NCI-H774 (cell line): ENCODE measurements at regions not wholly inside any gene's neighbourhood (a gene's known extent, or its start where the extent isn't known, plus 50 kb on each side); places are given as distances from the start of the nearest gene placed in this dataset.
"Not testable (repeated sequence)": the region's sequence is repeated elsewhere in the genome, so short reads cannot be mapped to it uniquely, and the experiment has no call there.

Experiments used
- DNase-seq: peaks from one replicate; lab custom pipeline; 2025; lab: John Stamatoyannopoulos, UW

DNA sequence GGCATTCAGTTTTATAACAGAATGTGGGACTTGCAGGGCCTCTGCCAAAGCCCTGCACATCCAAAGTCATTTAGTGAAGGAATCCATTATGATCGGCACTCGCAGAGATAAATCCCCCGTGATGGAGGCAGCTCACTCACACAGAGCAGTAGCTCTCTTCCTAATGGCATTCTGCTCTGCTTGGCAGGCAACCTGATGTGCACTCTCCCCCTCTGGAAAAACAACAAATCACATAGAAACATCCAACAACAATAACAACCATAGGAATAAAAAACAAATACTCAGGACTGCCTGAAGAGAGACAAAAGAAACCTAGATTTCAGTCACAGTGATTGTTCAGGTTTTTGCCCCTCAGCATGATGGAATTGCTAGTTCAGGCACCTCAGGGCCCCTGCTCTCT is 59.7 kb downstream of the NAA11 start:
- DNase-seq, result no peak

DNA sequence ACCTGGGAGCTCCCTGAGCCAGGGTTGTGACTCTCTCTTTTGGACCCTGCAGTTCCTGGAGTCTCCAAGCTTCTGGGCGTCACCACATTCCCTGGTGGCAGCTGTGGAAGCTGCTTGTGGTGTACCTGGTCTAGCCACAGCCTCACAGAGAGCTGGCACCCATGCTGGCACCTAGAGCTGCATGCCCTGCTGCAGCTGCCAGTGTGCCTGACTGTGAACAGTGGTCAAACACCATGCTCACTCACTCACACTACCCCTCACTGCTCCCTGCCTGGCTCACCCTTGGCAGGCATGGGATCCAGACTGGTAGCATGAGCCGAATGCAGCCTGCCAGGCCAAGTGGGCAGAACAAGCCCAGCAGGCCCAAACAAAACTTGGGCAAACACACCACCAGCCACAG is 66.6 kb downstream of the NAA11 start:
- no peak for DNase-seq

DNA sequence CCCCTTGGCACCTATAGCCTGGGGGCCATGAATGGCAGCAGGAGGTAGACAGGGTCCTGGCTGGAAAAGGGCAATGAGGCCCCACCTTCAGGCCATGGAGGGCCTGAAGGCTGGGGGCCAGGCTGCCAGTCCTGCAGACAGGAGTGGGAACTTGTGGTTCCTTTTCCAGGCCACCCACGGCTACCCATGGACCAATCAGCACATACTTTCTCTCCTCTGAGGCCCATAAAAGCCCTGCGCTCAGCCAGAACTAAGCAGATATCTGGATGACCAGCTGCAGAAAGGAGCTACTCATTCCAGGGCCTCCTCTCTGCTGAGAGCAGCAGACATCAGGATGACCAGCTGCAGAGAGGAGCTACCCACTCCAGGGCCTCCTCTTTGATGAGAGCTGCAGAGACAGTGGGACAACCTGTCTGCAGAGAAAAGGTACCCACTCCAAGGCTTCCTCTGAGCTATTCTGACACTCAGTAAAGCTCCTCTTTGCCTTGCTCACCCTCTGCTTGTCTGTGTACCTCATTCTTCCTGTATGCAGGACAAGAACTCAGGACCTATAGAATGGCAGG is 67.2 kb downstream of the NAA11 start:
- DNase-seq, result no peak

DNA sequence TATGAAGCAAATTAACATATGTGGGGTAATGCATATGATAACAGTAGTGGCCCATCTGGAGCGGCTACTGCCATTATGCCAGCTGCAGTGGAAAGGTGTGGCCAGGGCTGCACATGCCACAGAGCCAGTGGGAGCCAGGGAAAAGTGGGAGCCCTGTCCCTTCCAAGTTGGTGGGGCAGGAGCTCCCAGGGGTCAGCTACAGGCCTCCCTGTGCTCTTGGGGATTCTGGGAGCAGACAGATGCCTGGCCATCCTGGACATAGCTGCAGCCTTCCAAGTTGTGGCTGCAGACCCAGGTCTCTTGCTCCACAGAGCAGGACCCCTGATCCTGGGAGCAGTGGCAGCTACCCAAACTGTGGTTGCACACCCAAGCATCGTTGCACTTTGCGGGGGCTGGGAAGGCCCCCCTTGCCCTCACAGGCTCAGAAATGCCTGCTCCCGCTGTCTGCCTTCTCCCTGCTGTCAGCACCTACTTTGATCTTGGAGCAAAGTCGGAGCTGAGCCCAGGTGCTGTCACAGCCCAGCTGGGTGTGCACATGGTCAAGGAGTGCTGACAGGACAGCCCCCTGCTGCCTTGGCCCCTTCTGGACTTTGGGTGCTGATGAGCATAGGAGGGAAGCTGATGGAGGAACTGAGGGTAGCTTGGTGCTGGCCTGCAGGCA is 67.8 kb downstream of the NAA11 start:
- DNase-seq, result no peak

DNA sequence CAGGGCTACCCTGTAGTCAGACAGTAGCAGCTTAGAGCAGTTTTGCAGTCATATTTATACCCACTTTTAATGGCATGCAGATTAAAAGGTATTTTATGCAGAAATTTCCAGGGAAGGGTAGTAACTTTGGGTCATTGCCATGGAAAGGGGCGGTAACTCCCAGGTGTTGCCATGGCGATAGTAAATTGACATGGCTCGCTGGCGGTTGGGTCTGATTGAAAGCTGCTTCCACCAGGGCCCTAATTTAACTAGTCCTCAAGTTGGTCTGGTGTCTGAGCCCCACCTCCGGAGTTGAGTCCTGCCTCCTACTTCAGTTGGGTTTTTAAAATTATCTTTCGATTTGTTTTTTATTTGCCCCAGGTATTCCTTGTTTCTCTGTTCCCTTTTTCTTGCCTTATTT is 70.1 kb downstream of the NAA11 start:
- DNase-seq, result no peak

DNA sequence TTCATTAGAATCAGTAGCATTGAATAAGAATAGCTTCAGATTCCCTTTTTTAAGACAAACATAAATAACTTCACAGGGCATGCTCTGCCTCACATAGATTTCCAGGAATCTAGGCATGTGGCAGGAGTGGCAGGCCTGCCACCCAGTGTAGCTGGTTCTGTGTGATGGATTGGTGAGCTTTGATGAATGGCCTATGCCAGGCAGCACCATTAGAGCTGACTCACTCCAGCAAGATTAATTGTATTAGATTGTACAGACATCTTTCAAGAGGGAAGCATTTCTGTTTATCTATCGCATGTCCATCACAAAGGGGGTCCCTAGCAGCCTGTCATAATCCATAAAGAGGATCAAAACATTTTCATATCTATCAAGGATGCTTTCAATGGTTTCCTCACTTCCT is 71.9 kb downstream of the NAA11 start:
- no peak for DNase-seq

DNA sequence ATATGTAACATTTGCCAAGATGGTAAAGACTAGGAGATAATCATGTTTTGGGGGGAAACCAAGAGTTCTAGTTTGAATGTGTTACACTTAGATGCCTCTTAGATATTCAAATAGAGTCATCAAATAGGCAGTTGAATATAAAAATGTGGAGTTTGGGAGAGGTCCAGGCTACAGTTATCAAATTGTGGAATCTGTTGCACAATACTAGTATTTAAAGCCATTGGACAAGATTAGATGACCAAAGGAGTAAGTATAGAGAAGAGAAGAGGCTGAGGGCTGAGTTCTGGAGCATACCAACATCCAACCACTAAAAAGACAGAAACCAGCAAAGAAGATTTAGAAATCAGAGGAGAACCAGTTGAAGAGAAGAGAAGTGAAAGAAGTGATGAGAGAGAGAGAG is 72.7 kb downstream of the NAA11 start:
- DNase-seq, result no peak

DNA sequence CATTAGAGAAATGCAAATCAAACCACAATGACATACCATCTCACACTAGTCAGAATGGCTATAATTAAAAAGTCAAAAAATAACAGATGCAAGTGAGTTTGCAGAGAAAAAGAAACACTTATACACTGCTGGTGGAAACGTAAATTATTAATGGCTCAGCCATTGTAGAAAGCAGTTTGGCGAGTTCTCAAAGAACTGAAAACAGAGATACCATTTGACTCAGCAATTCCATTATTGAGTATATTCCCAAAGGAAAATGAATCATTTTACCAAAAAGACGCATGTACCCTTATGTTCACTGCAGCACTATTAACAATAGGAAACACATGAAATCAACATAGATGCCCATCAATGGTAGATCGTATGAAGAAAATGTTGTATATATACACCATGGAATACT is 75.0 kb downstream of the NAA11 start:
- DNase-seq, result no peak

DNA sequence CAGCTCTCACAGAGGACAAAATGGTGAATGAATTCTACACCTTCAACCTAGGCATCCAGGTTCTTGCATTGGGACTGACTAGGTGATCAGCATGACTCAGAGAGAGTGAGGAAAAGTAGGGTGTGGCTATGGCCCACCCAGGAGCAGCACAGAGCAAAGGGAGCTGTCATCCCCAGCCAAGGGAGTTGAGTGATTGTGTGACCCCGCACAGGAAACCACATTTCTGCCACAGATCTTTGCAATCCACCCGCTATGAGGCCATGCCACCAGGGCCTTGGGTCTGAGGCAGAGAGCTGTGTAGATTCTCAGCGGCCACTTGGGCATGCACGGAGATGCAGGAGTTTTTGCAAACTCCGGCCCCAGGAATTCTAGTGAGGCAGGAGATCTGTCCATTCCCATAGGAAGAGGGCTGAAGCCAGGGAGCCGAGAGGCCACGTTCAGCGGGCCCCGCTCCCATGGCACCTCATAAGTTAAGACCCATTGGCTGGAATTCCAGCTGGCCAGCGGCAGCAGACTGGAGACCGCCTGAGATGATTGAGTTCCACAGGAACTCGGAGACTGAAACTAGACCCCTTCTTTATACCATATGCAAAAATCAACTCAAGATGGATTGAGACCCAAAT is 75.9 kb downstream of the NAA11 start:
- no peak for DNase-seq

DNA sequence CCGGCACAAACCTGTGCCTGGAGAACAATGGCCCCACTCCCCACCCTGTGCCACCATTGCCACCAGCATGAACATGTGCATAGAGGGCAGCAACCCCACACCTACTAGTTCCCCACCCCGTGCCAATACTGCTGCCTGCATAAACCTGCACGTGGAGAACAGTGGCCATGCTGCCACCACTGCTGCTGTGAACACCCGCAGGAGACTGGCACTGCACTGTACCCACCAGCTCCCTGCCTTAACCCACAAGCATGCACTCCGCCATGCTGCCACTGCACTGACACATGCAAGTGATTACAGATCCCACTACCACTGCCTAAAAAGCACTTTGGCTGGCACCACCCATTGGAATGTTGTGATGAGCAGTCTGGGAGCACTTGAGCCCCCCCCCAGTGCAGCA is 77.3 kb downstream of the NAA11 start:
- DNase-seq, result no peak

DNA sequence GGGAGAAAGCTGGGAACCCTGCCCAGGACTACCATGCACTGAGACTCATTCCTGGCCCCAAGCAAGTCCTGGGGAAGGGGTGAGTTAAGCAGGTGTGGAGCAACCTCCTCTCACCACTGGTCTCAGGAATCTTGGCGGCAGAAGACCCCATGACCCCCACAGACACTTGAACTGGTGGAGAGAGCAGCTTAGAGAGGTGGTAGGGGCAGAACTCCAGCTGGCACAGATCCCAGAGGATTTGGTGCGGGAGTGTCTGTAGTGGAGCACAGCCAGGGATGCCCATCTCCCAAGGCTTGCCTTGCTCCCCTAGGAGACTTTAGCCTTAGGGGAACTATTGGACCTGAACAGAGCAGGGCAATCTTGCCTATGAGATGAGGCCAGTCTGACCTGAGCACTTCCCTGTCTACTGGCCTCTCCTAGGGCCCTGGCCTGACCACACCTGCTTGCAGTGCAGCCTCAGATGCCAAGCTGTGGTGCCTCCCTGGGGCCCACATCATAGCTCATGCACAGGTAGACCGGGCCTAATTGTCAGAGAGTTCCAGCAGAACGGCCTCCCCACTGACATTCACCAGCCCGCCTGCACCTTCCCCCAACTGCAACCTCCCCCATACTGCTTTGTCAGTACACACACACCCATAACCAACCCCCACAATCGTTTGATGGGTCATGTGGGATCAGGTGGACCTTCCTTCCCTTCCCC is 78.0 kb downstream of the NAA11 start:
- DNase-seq, result no peak

DNA sequence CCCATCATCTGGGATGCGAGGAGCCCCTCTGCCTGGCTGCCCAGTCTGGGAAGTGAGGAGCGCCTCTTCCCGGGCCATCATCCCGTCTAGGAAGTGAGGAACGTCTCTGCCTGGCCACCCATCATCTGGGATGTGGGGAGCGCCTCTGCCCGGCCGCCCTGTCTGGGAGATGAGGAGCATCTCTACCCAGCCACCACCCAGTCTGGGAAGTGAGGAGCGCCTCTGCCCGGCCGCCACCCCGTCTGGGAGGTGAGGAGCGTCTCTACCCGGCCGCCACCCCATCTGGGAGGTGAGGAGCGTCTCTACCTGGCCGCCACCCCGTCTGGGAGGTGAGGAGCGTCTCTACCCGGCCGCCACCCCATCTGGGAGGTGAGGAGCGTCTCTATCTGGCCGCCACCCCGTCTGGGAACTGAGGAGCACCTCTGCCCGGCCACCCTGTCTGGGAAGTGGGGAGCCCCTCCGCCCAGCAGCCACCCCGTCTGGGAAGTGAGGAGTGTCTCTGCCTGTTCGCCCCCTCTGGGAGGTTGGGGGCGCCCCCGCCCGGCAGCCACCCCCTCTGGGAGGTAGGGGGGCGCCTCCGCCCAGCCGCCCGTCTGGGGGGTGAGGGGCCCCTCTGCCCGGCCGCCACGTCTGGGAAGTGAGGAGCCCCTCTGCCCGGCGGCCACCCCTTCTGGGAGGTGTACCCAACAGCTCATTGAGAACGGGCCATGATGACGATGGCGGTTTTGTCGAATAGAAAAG is 80.5 kb downstream of the NAA11 start:
- DNase-seq, result not testable (repeated sequence)

DNA sequence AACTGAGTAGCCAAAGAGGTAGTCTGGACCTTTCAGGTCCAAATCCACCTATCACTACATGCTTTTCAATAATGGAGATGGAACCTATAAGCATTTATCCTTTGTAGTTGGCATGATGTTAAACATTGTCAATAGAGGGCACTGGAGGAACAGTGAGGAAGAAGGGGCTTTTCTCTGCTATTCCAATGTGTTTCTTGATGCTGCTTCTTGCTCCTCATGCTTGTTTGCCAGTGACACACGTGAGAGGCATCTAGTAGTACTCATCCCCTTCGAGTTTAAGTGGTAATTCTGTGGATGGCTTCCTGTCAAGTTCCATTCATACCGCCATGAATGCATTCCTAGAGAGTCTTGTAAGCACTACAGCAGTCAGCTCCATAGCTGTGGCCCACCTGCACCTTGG is 84.0 kb downstream of the NAA11 start:
- no peak for DNase-seq

DNA sequence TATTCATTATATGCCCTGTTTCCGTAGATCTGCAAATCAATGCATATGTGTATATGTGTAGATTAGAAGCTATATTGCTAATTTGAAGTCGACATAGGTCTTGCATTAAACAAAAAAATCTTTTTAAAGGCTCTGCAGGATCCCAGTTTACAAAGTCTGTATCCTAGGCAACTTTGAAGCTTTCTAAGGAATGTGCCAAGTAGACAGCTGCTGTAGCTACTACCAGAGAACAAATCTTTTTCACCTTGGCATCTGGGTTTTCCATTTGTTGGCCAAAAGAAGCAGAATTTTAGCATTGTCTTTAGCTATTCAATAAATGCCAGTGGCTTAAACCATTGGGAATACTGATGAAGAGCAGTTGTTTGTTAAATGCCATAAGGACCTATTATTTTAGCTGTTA is 88.0 kb downstream of the NAA11 start:
- no peak for DNase-seq

DNA sequence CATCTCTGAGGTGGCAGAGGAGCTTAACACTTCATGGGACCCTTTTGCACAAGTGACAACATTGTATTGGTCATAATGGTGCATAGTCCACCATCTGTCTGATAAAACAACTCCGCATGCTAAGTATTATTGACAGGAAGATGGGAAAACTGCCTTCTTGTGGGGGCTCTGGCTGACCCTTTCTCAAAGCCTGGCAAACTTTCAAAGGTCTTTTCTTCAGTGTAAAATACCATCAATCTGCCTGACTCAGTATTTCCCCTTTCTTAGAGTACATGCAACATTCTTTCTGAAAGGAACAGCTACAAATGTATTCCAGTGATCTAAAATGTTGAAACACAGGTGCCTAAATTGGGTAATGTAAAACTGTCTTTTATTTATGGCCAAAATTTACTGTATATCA is 89.1 kb downstream of the NAA11 start:
- no peak for DNase-seq

DNA sequence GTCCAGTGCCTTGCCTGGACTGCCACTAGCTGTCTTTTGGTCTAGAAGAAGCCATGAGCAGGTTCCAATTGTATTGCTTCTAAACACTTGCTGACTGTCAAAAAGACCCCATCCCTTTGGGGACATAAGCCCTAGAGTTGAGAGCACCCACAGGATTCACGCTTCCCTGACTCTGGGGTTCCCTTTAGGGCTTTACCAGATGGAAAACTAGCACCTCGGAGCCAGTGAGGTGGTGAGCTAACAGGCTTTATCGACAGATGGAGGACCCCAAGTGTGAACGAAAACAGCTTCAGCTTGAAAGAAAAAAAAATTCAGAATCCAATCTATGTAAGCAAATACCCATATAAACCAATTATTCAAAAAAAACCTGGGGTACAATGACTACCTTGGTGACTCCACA is 90.8 kb downstream of the NAA11 start:
- no peak for DNase-seq

DNA sequence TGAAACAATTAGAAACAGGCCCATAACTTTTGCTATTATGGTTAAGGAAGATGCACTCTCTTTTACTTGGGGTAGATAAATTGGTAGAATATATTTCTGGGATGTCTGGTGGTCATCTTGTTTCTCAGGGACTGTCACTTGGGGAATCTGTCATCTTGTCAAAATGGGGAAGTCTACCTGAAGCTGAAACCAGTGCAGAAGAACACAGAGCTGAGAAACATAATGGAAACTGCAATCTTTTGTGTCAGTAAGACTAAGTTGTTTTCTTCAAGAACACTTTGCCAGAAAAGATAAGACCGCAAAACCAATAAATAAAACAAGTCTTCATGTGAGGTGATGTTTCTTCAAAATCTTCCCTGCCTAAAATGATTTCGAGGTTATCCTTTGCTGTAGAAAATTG is 92.0 kb downstream of the NAA11 start:
- DNase-seq, result no peak

DNA sequence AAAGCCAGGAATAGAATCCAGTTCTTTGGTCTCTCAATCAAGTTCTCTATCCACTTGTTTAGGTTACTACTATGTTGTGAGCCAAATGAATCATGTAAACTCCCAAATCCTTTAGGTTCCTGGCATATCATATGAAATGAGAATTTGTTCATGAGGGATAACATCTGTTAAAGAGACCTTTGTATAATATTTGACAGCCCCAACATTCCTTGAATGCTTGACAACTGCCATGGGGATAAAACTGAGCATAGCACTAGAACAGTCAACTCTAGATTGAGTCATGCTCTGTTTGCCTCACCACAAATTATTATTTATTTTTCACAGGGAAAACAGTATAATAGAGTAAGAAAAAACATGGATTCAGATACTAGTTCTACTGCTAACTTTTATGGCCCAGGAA is 93.3 kb downstream of the NAA11 start:
- DNase-seq, result no peak

DNA sequence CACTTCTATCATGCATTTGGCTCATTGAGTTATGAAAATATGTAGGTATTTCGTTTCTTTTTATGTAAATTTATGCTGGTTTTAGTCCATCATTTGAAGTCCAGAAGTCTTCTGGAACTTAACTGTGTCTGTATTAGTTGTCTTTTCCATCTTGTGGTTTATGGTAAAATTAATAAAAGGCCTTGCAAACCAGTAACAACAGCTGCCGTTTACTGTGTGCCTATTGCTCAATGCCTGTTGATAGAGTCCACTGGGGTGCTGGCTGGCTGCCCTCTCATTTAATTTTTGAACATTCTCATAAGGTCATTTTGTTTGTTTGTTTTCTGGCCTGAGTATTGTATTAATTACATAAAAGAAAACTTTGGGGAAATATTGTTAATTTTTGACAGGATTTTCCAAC is 98.0 kb downstream of the NAA11 start:
- DNase-seq, result no peak

DNA sequence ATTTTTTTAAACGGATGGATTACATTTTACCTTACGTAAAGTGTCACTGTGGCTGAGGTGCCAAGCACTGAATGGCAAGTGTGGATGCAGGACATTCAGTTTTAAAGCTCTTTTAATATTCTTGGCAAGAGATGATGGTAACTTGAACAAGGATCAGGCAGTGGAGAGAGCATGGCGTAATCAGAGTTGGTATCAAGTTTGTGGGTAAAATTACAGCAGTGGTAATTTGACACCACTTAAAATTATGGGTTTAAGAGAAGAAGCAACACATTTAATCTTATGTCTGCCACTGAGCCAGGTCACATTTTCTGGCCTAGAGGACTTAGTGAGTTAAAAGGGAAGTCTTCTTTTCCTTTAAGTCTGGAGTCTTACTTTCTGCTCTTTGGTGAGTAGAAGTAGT is 100.5 kb downstream of the NAA11 start:
- no peak for DNase-seq

DNA sequence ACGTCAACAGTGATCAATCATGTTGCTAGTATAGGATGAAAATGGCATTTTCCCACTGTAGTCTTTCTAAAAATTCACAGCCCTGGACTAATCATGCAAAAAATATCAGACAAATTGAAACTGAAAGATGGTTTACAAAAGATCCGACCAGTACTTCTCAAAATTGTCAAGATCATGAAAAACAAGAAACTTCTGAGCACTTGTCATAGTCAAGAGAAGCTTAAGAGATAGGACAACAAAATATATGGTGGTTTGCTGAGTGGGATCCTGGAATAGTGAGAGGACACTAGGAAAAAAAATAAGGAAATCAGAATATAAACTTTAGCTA is 101.1 kb downstream of the NAA11 start:
- no peak for DNase-seq

DNA sequence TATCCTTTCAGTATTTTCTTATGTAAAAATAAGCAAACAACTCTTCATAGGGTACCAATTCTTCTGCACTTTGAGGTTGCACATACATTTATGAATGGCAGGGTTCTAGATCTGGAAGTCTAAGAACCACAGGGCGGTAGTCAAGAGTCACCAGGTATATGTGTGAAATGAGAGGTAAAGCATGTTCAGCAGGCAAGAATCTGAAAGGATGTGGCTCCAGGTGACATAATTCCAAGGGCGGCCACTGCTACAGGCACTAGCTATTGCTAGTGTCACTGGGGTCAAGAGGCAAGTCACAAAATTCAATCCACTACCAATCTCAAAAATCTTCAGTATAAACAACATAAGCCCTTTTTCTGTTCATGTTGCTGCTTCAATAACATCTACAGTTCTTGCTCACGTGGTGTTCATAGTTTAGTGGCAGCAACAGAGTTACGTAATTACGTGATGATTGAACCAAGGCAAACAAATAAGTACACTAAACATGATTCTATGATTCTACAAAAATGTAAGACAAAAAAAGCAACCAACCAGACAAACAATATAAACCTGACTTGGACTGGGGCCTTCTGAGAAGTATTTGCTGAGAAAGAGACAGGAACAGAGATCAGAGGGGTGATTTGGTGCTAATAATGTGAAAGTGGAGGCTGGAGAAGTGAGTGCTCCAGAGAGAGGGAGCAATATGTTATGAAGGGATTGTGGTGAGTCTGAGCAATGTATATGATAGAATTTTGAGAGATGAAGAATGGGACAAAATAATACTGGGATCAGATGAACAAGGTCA is 101.7 kb downstream of the NAA11 start:
- DNase-seq, result no peak
